T-cell (primary cell): ENCODE measurements at regions not wholly inside any gene's neighbourhood (a gene's known extent, or its start where the extent isn't known, plus 50 kb on each side); places are given as distances from the start of the nearest gene placed in this dataset.

Experiments used
- ATAC-seq, 4 experiments: fragments of 200-7000 bp in 3 of 4; fragments of 150-1000 bp in 1 of 4; cut with Tn5 transposase; replicated peaks in 1 of 4; 1 replicate in 3 of 4; 2 replicates in 1 of 4; pipeline ENCODE4 v1.10.0; 2021; ENCODE audit warnings: moderate library complexity in 3 of 4, mild to moderate bottlenecking in 2 of 4, moderate number of reproducible peaks in 1 of 4
- CTCF ChIA-PET, 2 donors: fragments of 300-600 bp; sonication (Branson Sonifier 250); formaldehyde crosslinking; loops; one replicate each; lab custom pipeline; 2022; ENCODE audit warnings: antibody characterized with exemption in 2 of 2; lab: Charles Lee
- POLR2A ChIA-PET, 2 donors: fragments of 300-600 bp; sonication (Branson Sonifier 250); formaldehyde crosslinking; loops; one replicate each; lab custom pipeline; 2022; ENCODE audit warnings: antibody characterized with exemption in 2 of 2; lab: Charles Lee
- DNase-seq, 35 experiments: peaks; one replicate each; pipeline versions ENCODE4 v3.0.0 to v3.0.0-alpha.2; 2013 to 2023
- H3K27ac ChIP-seq: one replicate; pipeline ENCODE4 v1.5.1; 2013; ENCODE audit warnings: low read length
- H3K27me3 ChIP-seq, 2 experiments: replicated peaks in 1 of 2; 1 replicate in 1 of 2; 2 replicates in 1 of 2; pipeline versions ENCODE4 v1.6.1 to v1.7.0; 2013; ENCODE audit warnings: low read length in 1 of 2, mixed read lengths in 1 of 2; ENCODE audit not compliant: control insufficient read depth in 2 of 2, insufficient read depth in 2 of 2; ENCODE audit errors: extremely low read depth in 1 of 2
- H3K36me3 ChIP-seq, 2 donors: 1 replicate in 1 of 2; 2 replicates in 1 of 2; pipeline versions ENCODE4 v1.6.1 to v1.7.0; 2013; ENCODE audit warnings: low read length in 1 of 2; ENCODE audit not compliant: control insufficient read depth in 2 of 2, insufficient read depth in 1 of 2; ENCODE audit errors: extremely low read depth in 1 of 2
- H3K4me1 ChIP-seq, 2 experiments: 1 replicate in 1 of 2; 2 replicates in 1 of 2; pipeline versions ENCODE4 v1.6.1 to v1.7.0; 2013; ENCODE audit warnings: low read length in 2 of 2, mixed read lengths in 1 of 2; ENCODE audit not compliant: insufficient read depth in 2 of 2, control insufficient read depth in 1 of 2; ENCODE audit errors: extremely low read depth in 1 of 2
- H3K4me3 ChIP-seq, 2 donors: 1 replicate in 1 of 2; 2 replicates in 1 of 2; pipeline versions ENCODE4 v1.5.1 to v1.7.0; 2013; ENCODE audit warnings: mild to moderate bottlenecking in 2 of 2, low read length in 1 of 2, moderate library complexity in 1 of 2; ENCODE audit not compliant: control insufficient read depth in 1 of 2; ENCODE audit errors: extremely low read depth in 1 of 2
- H3K9me3 ChIP-seq: 2 replicates; pipeline ENCODE4 v1.7.0; 2013
- H3K27ac Mint-ChIP-seq, 2 donors: one replicate each; pipeline ENCODE4 v1.8.0; 2020 to 2021; ENCODE audit warnings: mild to moderate bottlenecking in 2 of 2, mixed read lengths in 2 of 2
- H3K27me3 Mint-ChIP-seq, 2 donors: one replicate each; pipeline ENCODE4 v1.8.0; 2021 to 2022; ENCODE audit warnings: mixed read lengths in 2 of 2
- H3K36me3 Mint-ChIP-seq: one replicate; pipeline ENCODE4 v1.8.0; 2021; ENCODE audit warnings: mixed read lengths
- H3K4me1 Mint-ChIP-seq, 3 donors: one replicate each; pipeline ENCODE4 v1.8.0; 2020 to 2022; ENCODE audit warnings: mixed read lengths in 3 of 3, mild to moderate bottlenecking in 1 of 3
- H3K4me3 Mint-ChIP-seq, 3 donors: one replicate each; pipeline ENCODE4 v1.8.0; 2020 to 2022; ENCODE audit warnings: mild to moderate bottlenecking in 3 of 3, mixed read lengths in 3 of 3, moderate library complexity in 3 of 3
- H3K9me3 Mint-ChIP-seq, 3 donors: one replicate each; pipeline ENCODE4 v1.8.0; 2020 to 2022; ENCODE audit warnings: mixed read lengths in 3 of 3
- WGBS: methylation state at CpG from one replicate; pipeline ENCODE4 v1.1.5; 2013; ENCODE audit warnings: missing lambda C conversion rate; ENCODE audit not compliant: insufficient coverage; 5-methylcytosine and 5-hydroxymethylcytosine counted together

GRCh38 chr17:13346592-13346991 is 255.1 kb downstream of the HS3ST3A1 start:
- ChIA-PET CTCF (no interaction called here), POLR2A (no interaction called here)
- no peaks in the 10 kb centered on the region for H3K27me3 Mint-ChIP-seq
- Histone ChIP-seq H3K27me3 (no peaks in the 10 kb centered on the region), H3K4me1 (no peaks in the 10 kb centered on the region), H3K4me3 (no peak overlapping the region), H3K9me3 (no peaks in the 10 kb centered on the region), H3K36me3 (no peaks in the 10 kb centered on the region), H3K27ac (no peak overlapping the region)
- no peak for DNase-seq
- no peak overlapping the region for H3K27ac Mint-ChIP-seq
- peaks cover 4 to 5% (median 4%) of the 10 kb centered on the region in 3 donors for H3K9me3 Mint-ChIP-seq
- no peak for ATAC-seq
- H3K36me3 Mint-ChIP-seq, result no peaks in the 10 kb centered on the region
- H3K4me1 Mint-ChIP-seq, result no peaks in the 10 kb centered on the region
- WGBS, result 100% methylated on average over 1 of the region's 5 CpGs
- no peak overlapping the region for H3K4me3 Mint-ChIP-seq

GRCh38 chr17:13346081-13346533 is 255.6 kb downstream of the HS3ST3A1 start:
- H3K4me1 Mint-ChIP-seq, result no peaks in the 10 kb centered on the region
- no peak overlapping the region for H3K27ac Mint-ChIP-seq
- Histone ChIP-seq H3K9me3 (no peaks in the 10 kb centered on the region), H3K27me3 (no peaks in the 10 kb centered on the region), H3K27ac (no peak overlapping the region), H3K4me3 (no peak overlapping the region), H3K36me3 (no peaks in the 10 kb centered on the region), H3K4me1 (no peaks in the 10 kb centered on the region)
- H3K4me3 Mint-ChIP-seq, result no peak overlapping the region
- WGBS, result 73% methylated on average over 1 of the region's 2 CpGs
- DNase-seq, result no peak
- H3K36me3 Mint-ChIP-seq, result no peaks in the 10 kb centered on the region
- H3K27me3 Mint-ChIP-seq, result no peaks in the 10 kb centered on the region
- CTCF ChIA-PET, result no interaction called here
- H3K9me3 Mint-ChIP-seq, result peaks cover 4 to 5% (median 4%) of the 10 kb centered on the region in 3 donors
- POLR2A ChIA-PET, result no interaction called here
- no peak for ATAC-seq

GRCh38 chr17:13338421-13338820 is 263.3 kb downstream of the HS3ST3A1 start:
- no peaks in the 10 kb centered on the region for H3K36me3 Mint-ChIP-seq
- Histone ChIP-seq H3K36me3 (no peaks in the 10 kb centered on the region), H3K4me1 (no peaks in the 10 kb centered on the region), H3K27me3 (no peaks in the 10 kb centered on the region), H3K27ac (no peak overlapping the region), H3K4me3 (no peak overlapping the region), H3K9me3 (no peaks in the 10 kb centered on the region)
- peaks cover 19 to 25% of the 10 kb centered on the region in 2 donors for H3K27me3 Mint-ChIP-seq
- no peak overlapping the region for H3K27ac Mint-ChIP-seq
- no peaks in the 10 kb centered on the region for H3K9me3 Mint-ChIP-seq
- H3K4me3 Mint-ChIP-seq, result no peak overlapping the region
- DNase-seq (no peak), ATAC-seq (no peak)
- ChIA-PET POLR2A (no interaction called here), CTCF (interaction anchor here (0.6 to 1.2 kb wide), 2 partner anchors 12 to 1589 kb away, joined by 3 read pairs; no protein-coding TSS in a partner anchor)
- WGBS, result no CpG with 5 or more reads among the region's 1 CpG
- peaks cover 0 to 6% (median 4%) of the 10 kb centered on the region in 3 donors for H3K4me1 Mint-ChIP-seq

GRCh38 chr17:13337864-13338371 is 263.8 kb downstream of the HS3ST3A1 start:
- peaks cover 19 to 27% of the 10 kb centered on the region in 2 donors for H3K27me3 Mint-ChIP-seq
- peak in 8 of 35 experiments; percentile 0 to 33 (median 6) for DNase-seq
- Histone ChIP-seq H3K27ac (no peak overlapping the region), H3K36me3 (no peaks in the 10 kb centered on the region), H3K4me3 (no peak overlapping the region), H3K9me3 (no peaks in the 10 kb centered on the region), H3K27me3 (no peaks in the 10 kb centered on the region), H3K4me1 (no peaks in the 10 kb centered on the region)
- H3K4me3 Mint-ChIP-seq, result no peak overlapping the region
- no peaks in the 10 kb centered on the region for H3K36me3 Mint-ChIP-seq
- H3K9me3 Mint-ChIP-seq, result no peaks in the 10 kb centered on the region
- no peak for ATAC-seq
- CTCF ChIA-PET, result interaction anchor here (0.6 to 1.2 kb wide), 3 partner anchors 12 to 1589 kb away, joined by 3 to 4 read pairs (median 3); no protein-coding TSS in a partner anchor
- 7% methylated on average over 3 of the region's 12 CpGs for WGBS
- POLR2A ChIA-PET, result no interaction called here
- H3K27ac Mint-ChIP-seq, result no peak overlapping the region
- peaks cover 0 to 6% (median 4%) of the 10 kb centered on the region in 3 donors for H3K4me1 Mint-ChIP-seq

- H3K4me1 Mint-ChIP-seq, result peaks cover 0 to 6% (median 4%) of the 10 kb centered on the region in 3 donors
- no peak overlapping the region for H3K27ac ChIP-seq
- POLR2A ChIA-PET, result no interaction called here
- no peaks in the 10 kb centered on the region for H3K4me1 ChIP-seq
- H3K36me3 ChIP-seq, result no peaks in the 10 kb centered on the region
- H3K9me3 Mint-ChIP-seq, result no peaks in the 10 kb centered on the region
- ATAC-seq (no peak), DNase-seq (no peak)
- H3K36me3 Mint-ChIP-seq, result no peaks in the 10 kb centered on the region
- no peaks in the 10 kb centered on the region for H3K9me3 ChIP-seq
- no peak overlapping the region for H3K27ac Mint-ChIP-seq
- WGBS, result no CpG with 5 or more reads among the region's 5 CpGs
- no peak overlapping the region for H3K4me3 Mint-ChIP-seq
- CTCF ChIA-PET, result interaction anchor here in 1 of 2 donors (1.0 kb wide), 1 partner anchor 1448 kb away, joined by 4 read pairs; no protein-coding TSS in a partner anchor
- H3K27me3 Mint-ChIP-seq, result peaks cover 19 to 27% of the 10 kb centered on the region in 2 donors
- H3K27me3 ChIP-seq, result no peaks in the 10 kb centered on the region
- H3K4me3 ChIP-seq, result no peak overlapping the region
Measured at GRCh38 chr17:13337151-13337550, 264.6 kb downstream of the HS3ST3A1 start.

- CTCF ChIA-PET, result no interaction called here
- no peaks in the 10 kb centered on the region for H3K4me1 ChIP-seq
- no CpG with 5 or more reads among the region's 1 CpG for WGBS
- H3K27ac ChIP-seq, result no peak overlapping the region
- DNase-seq, result no peak
- no peaks in the 10 kb centered on the region for H3K36me3 ChIP-seq
- Mint-ChIP-seq H3K36me3 (no peaks in the 10 kb centered on the region), H3K27me3 (peaks cover 23 to 25% of the 10 kb centered on the region in 2 donors), H3K9me3 (peaks cover 0 to 3% (median 0%) of the 10 kb centered on the region in 3 donors), H3K27ac (no peak overlapping the region), H3K4me1 (peaks cover 0 to 6% (median 4%) of the 10 kb centered on the region in 3 donors), H3K4me3 (no peak overlapping the region)
- H3K4me3 ChIP-seq, result no peak overlapping the region
- POLR2A ChIA-PET, result no interaction called here
- no peaks in the 10 kb centered on the region for H3K9me3 ChIP-seq
- H3K27me3 ChIP-seq, result no peaks in the 10 kb centered on the region
- ATAC-seq, result no peak
Measured at GRCh38 chr17:13334374-13334773, 267.4 kb downstream of the HS3ST3A1 start.
